GM21717 (cell line): ENCODE measurements at regions not wholly inside any gene's neighbourhood (a gene's known extent, or its start where the extent isn't known, plus 50 kb on each side); places are given as distances from the start of the nearest gene placed in this dataset.

ENCODE experiments used
- ATAC-seq: cut with Tn5 transposase; IDR thresholded peaks from one replicate; pipeline ENCODE4 v1.9.1; 2021; ENCODE audit warnings: mild to moderate bottlenecking, moderate library complexity; ENCODE audit not compliant: unreplicated experiment

DNA sequence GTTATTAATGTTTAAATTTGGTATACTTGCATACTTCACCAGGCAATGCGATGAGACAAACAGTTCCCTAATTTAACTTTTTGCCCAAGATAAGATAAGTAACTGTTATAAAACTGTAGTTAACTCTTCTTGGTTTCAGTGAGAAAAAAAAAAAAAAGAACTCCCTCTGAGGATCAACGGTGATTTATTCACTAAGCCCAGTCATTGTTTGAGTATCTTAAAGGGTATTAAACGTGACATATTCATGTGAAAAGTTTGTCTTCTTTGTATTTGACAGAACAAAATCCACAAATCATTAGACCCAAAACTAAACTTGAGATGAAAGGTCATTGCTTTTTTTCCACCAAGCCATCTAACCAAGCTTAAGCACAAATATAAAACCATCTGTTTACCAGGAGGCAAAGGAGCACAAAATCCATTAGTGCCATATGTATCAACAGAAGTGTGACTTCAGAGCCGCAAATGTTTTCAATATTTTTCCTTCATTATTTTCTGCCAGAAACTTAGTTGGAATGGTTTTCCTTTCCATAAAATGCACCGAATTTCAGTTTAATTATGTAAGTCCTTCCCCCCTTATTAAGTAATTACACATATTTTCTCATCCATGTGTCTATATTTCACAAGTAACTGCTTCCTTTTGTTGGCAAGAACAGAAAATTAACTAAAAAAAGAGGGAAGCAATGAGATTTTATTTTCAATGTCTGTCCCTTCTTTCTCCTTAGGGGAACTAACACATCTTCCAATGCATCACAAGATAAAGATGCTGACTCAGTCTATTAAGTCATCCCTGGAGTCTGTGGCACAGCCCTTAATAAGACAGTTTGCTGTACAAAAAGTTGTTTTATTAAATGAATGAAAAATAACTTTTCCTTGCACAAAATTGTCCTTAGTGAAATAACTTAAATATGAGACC lies 92.2 kb upstream of the RAP2B start:
- no peak for ATAC-seq

DNA sequence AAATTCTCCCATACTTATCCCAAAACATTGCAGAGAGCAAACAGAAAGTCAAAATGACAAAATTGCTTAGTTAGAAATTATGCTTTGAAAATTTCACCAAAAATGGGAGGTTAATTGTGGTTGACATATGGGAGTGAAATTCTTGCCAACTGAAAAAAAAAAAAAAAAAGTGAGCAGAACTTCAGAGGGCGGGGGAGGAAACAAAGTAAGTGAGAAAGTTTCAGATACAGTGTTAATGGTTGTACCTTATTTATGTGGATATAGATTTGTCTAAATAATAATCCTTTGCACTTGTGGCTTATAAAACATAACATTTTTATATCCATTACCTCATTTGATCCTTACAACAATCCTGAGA lies 91.5 kb upstream of the RAP2B start:
- ATAC-seq: no peak

DNA sequence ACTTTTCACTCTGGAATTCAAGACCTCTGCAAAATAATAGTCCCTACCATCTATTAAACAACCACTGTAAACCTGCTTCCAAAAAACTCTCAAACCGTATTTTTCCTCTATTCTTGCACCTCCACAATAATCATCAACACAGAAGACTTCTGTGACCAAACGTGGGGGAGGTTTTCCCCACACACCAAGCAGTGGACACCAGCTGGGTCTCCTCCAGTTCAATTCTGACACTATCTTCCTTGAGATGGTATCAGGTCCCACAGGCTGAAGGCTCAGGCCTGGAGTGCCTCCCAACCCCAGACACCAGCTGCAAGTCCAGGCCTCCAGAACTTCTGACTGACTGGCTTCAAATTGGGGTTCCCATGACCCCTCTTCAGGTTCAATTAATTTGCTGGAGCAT lies 89.6 kb upstream of the RAP2B start:
- no peak for ATAC-seq

DNA sequence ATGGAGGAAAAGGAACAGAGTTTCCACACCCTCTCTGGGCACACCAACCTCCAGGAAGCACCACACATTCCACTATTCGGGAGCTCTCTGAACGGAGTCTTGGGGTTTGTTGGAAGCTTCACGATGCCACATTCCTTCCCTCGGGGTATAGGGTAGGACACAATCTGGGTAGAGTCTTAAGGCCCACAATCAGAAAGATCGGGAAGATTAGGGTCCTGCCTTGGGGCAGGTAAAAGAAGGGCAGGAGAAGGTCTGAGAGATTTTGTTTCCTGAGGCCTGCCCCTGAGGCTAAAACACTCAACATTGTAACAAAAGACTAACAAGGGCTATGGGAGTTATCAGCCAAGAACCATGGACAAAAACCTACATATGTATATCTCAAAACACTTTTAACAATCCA lies 89.2 kb upstream of the RAP2B start:
- no peak for ATAC-seq

DNA sequence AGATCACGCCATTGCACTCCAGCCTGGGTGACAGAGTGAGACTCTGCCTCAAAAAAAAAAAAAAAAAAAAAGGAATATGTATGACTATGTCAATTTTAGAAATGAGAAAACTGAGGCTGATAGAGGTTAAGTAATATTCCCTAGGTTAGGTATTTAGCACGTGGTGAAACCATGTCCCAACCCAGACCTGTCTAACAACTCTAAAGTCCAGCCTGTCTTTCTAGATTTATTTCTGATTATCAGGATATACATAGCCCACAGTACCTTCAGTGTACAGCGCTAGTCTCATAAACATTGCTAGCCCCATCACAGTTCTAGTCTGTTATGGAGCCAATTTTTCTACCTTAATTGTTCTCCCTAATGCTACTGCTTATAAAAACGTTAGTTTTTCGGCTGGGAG lies 88.4 kb upstream of the RAP2B start:
- ATAC-seq: no peak

DNA sequence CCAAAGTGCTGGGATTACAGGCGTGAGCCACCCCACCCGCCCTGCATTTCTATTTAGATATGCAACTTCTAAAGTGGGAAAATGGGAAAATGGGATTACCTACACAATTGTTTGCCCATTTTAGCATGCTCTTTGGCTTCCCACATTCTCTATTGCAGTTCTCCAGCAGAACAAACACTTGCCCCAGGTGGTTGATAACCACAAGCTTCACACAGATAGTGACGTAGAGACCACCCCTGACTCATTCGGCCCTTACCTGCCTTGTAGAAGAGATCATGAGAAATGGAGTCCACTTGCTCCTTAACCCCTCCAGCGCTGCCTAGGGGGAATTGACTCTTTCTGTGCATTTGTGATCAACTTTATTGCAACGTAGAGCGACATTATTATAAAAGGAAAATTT lies 83.2 kb upstream of the RAP2B start:
- ATAC-seq: no peak

DNA sequence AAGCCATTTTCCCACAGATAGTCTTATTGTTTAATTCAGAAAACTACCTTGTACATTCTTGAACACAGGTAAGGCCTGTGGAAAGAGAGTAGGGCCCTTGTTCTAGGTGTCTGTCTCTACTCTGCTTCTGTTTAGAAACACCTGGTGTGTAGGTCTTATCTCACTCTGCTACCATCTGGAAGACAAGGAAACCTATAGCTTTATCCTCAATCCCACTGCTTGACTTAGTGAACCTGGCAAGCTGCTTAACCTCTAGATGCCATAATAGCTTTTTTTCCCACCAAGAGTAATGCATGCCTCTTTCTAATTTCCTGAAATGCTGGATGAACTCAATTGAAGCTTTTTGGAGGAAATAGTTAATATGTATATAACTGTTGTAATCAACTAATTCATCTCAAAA lies 82.6 kb upstream of the RAP2B start:
- no peak for ATAC-seq

DNA sequence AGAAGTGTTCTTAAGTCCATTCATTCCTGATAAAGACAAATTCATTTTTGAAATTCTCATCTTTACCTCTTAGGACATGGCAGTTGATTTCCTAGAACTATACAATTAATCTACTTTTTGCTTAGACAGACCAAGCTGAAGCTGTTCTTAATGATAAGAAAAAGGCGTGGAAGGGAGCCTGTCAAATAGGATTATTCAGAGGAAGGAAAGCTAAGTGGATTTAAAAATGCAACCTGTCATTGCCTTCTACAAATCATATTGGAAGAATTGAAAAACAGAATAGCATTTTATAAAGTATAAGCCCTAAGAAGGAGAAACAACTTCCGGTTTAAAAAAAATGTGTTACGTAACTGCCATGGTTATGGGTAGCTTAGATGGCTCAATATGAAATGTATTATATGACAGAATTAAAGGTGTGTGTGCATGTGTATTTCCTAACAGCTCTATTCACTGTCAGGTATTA lies 81.2 kb upstream of the RAP2B start:
- no peak for ATAC-seq

DNA sequence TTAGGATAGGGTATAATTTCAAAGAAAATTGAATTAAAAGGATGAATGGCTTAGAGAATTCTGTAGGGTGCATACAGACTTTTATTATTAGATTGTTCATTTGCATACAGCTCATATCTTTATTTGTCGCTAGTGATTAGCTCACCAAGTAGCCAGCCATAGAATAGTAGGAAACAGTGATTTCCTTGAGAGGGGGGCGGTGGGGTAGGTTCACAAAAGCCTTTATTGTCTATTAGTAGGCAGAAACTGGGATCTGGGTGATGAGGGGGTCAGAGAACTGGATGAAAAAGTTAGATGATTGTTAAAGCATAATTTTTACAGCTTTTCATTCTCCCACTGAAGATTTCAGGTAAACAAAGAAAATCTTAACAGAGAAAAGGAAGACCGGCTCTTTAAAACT lies 77.6 kb upstream of the RAP2B start:
- no peak for ATAC-seq

DNA sequence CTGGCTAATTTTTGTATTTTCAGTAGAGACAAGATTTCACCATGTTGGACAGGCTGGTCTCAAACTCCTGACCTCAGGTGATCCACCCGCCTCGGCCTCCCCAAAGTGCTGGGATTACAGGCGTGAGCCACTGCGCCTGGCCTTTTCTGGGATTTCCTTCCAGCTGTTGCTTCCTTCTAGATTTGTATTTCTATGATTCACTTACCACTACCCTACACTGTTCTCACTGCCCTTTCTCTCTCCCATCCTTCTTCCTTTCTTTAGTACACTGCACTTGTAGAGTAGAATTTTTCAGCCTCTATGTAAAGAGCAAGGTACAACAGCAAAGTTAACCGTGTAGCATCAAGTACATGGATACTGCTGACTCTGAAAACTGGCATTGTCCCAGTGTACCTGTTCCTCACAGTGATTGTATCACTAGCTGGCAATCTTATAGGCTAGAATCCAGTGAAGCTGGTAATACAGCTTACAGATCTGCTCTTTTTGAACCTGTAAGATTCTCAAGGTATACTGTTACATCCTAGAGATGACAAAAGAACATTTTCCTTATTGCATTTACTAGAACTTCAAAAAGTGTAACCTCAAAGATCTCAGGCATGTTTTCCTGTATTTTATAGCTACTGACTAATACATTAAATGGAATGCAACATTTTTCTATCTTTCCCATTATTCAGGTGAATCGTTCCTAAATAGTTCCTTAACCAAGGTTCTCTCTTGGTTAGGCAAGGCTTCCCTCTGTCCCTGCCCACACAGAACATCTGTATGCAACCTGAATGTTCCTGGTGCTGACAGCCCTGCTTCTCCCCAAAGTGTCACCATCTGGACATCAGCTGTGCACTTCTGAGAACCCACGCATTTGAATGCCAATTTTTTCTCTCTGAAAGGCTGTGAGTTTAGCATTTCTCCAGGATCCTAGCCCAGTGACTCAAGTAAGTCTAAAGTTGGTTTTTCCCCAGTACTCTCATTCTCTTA lies 74.1 kb upstream of the RAP2B start:
- ATAC-seq: no peak

DNA sequence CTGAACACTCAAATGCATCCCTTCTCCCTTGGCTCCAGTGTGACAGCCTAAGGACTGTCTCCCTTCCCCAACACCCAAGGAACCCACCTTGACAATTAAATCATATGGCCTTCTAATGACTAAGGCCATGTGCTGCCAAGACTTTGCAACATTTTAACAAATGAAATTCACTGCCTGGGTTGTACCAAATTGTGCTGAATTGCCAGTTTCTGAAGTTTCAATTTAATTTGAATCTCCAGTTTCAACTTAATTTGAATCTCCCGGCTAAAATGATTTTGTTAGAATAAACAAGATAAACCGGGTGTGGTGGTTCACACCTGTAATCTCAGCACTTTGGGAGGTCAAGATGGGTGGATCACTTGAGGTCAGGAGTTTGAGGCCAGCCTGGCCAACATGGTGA lies 72.4 kb upstream of the RAP2B start:
- no peak for ATAC-seq

DNA sequence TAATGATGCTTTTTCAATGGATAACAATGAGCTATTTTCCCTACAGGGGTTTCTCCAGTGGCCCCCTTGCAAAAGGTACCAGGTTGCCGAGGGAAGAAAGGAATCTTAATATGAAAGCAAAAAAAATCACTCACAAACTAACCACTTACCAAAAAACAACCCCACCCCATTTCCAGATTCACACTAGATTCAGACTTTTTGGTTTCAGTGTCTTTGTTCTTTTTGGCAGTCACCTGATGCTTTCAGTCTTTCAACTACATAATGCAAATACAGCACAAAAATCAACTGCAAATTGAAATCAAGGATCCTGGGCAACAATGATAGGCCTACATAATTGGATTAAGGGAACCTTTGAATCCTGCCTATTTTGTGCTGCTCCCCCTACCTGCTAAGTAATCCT lies 71.1 kb upstream of the RAP2B start:
- ATAC-seq: peak; percentile 61

DNA sequence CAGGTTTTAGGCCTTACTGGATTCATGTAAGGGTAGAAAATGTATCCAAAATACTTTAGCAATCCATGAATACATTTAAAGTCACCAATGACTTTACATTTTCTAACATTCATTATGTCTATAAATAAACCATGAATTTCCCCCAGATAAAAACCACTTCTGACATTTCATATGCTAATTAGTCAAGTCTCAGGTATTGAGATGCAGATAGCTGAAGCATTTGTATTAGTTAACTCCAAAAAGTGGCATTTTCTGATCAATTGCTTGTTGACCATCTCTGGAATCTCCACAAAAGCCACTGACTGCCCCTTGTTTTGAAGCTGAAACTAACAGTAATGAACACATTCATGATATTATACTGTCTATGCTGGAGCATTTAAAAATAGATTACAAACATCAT lies 68.4 kb upstream of the RAP2B start:
- no peak for ATAC-seq

DNA sequence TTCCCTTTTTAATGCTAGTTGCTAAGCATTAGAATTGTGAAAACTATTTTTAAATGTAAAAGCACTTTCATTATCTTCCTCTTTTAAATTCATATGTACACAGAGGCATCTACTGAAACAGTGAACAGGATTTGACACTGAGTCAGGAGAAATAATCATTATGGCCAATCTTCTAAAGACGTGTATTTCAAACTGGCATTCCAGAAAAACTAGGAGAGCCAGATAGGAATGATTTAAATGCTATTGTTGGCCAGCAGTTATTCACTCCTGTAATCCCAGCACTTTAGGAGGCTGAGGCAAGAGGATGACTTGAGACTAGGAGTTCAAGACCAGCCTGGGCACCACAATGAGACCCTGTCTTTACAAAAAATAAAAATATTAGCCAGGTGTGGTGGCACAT lies 67.6 kb upstream of the RAP2B start:
- no peak for ATAC-seq

DNA sequence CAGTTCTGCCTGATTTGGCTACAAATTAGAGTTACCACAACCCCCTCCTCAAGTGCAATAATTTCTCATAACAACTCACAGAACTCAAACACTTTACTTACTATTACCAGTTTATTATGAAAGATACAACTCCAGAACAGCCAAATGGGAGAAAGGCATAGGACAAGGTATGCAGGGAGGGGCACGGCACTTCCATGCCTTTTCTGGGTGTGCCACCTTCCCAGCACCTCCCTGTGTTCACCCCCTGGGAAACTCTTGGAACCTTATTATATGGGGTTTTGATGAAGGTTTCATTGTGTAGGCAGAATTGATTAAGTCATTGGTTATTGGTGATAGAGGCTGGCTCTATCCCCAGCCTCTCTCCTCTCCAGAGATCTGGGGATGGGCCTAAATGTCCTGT lies 66.6 kb upstream of the RAP2B start:
- no peak for ATAC-seq

DNA sequence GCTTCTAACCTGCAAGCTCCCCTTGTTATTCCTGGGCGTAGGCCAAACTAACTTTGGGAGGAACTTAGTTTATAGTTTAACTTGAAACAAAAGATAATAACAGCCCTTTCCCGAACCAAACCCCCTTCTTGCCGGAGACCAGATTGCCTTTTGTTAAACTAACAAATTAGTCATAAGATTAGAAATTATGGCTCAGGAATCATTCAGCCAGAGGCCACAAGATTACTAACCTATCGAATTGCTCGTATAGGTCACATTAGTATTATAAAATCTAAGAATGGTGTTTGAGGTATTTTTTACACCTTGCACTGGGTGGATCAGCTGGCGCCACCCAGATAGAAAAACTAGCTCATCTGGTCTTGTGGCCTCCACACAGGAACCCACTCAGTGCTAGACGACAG lies 65.3 kb upstream of the RAP2B start:
- no peak for ATAC-seq

DNA sequence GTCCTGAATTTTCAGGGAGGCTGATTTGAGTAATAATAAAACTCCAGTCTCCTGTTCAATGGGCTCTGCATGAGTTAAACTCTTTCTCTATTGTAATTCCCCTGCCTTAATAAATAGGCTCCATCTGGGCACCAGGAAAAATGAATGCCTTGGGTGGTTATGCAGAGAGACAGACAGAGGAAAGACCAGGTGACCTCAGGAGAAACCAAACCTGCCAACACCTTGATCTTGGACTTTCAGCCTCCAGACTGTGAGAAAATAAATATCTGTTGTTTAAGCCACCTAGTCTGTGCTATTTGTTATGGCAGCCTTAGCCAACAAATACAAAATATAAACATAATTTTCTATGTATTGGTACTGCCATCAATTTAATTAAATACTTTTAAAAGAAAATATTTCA lies 64.8 kb upstream of the RAP2B start:
- ATAC-seq: no peak

DNA sequence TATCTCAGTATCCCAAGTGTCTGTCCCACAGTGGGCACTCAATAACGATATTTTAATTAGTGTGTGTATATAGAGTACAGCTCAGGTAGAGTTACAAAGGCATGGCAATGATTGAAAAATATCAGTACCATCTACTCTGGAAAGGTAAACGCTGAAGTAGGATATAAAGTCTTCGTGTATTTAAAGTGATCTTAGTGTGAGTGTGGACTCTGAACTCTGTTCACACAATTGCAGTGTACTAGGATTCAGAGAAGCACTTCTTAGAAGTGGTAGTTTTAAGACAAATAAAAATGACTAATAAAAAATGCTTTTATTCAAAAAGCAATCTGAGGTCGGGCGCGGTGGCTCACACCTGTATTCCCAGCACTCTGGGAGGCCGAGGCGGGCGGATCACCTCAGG lies 62.9 kb upstream of the RAP2B start:
- no peak for ATAC-seq

DNA sequence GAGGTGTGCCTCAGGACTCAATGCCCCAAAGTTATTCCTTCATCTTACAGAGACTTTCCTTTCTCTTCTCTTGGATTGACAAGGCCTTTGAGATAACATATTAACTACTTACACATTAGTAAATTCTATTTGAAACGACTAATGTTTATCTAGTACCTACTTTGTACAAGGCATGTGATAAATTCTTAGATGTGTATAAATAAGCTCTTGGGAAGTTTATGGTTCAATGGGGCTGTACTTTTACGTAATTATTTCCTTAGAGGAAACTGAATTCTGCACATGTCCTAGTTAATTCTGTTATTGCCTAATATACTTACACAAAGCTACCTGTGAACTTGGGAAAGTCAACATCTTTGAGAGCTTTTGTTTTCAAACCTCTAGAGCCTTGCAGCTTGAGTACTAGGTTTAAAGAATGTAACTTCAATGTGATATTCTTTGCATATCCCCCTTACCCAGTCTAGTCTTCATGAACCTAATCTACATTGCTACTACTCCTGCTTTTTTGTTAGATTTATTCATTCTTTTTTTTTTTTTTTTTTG lies 58.5 kb upstream of the RAP2B start:
- ATAC-seq: no peak

DNA sequence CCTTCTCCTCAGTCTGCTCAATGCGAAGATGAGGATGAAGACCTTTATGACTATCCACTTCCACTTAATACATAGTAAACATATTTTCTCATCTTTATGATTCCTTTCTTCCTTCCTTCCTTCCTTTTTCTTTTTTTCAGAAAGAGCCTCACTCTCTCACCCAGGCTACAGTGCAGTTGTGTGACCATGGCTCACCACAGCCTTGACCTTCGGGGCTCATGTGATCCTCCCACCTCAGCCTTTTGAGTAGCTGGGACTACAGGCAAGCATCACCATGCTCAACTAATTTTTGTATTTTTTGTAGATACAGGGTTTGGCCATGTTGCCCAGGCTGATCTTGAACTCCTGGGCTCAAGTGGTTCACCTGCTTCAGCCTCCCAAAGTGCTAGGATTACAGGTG lies 52.0 kb upstream of the RAP2B start:
- no peak for ATAC-seq

DNA sequence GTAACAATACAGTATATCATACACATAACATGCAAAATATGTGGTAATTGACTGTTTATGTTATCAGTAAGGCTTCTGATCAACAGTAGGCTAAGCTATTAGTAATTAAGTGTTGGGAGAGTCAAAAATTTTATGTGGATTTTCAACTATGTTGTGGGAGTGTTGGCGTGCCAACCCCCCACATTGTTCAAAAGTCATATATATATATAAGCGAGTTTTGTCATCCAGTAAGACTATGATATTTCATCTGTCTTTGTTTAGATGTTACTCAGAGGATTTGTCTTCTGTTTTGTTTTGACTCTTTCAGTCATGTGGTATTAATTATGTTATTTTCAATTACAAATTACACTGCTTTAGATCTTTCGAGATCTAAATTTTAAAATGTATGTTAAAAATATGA lies 51.0 kb upstream of the RAP2B start:
- no peak for ATAC-seq
